Esophagus muscularis mucosa (tissue), 4 donors: ENCODE measurements at regions not wholly inside any gene's neighbourhood (a gene's known extent, or its start where the extent isn't known, plus 50 kb on each side); places are given as distances from the start of the nearest gene placed in this dataset.

ENCODE experiments used
- EP300 ChIP-seq: sonication (generic); formaldehyde crosslinking; IDR thresholded peaks from one replicate; pipeline ENCODE4 v1.6.1; 2017; ENCODE audit warnings: antibody characterized with exemption
- POLR2A ChIP-seq: fragments of 450-650 bp; IDR thresholded peaks from one replicate; pipeline ENCODE4 v1.6.1; 2017; ENCODE audit warnings: antibody characterized with exemption, moderate library complexity, mild to moderate bottlenecking, low read depth
- POLR2AphosphoS5 ChIP-seq, 2 donors: sonication (generic); formaldehyde crosslinking; IDR thresholded peaks; one replicate each; pipeline ENCODE4 v1.6.1; 2017; ENCODE audit warnings: antibody characterized with exemption in 2 of 2
- TF ChIP-seq, protein P1 (sequence below), 3 experiments: fragments of 200-600 bp in 2 of 3; fragments of 450-650 bp in 1 of 3; sonication (generic) in 2 of 3; IDR thresholded peaks; one replicate each; pipeline ENCODE4 v1.5.1; 2017 to 2019; ENCODE audit warnings: antibody characterized with exemption in 3 of 3, mild to moderate bottlenecking in 2 of 3, moderate library complexity in 1 of 3

DNA sequence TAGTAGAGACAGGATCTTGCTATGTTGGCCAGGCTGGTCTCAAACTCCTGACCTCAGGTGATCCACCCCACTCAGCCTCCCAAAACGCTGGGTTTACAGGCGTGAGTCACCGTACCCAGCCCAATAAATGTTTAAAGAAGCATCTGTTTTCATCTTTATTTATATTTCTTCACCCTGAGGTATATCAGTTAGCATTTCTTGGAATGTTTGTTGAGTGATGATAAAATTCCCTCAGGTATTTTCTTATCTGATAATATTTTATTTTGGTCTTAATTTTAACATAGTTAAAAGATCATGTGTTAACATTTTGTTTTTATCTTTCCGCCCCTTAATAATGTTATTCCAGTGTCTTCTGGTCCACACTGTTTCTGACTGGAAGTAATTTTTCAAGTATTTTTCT, 839.6 kb upstream of the CDH10 start:
- TF ChIP-seq, protein P1, sequence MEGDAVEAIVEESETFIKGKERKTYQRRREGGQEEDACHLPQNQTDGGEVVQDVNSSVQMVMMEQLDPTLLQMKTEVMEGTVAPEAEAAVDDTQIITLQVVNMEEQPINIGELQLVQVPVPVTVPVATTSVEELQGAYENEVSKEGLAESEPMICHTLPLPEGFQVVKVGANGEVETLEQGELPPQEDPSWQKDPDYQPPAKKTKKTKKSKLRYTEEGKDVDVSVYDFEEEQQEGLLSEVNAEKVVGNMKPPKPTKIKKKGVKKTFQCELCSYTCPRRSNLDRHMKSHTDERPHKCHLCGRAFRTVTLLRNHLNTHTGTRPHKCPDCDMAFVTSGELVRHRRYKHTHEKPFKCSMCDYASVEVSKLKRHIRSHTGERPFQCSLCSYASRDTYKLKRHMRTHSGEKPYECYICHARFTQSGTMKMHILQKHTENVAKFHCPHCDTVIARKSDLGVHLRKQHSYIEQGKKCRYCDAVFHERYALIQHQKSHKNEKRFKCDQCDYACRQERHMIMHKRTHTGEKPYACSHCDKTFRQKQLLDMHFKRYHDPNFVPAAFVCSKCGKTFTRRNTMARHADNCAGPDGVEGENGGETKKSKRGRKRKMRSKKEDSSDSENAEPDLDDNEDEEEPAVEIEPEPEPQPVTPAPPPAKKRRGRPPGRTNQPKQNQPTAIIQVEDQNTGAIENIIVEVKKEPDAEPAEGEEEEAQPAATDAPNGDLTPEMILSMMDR (IDR thresholded peaks at IDR 0.05), result no peak
- TF ChIP-seq POLR2A, result no peak
- no peak for TF ChIP-seq POLR2AphosphoS5 (IDR thresholded peaks at IDR 0.05)
- no peak for TF ChIP-seq EP300
